Mesothelial cell of epicardium (in vitro differentiated cells): ENCODE measurements at regions not wholly inside any gene's neighbourhood (a gene's known extent, or its start where the extent isn't known, plus 50 kb on each side); places are given as distances from the start of the nearest gene placed in this dataset.

Source experiments
- DNase-seq, 2 experiments: peaks; one replicate each; pipeline ENCODE4 v3.0.0; 2021; ENCODE audit warnings: low spot score in 2 of 2; ENCODE audit not compliant: unreplicated experiment in 2 of 2
- H3K27ac Mint-ChIP-seq: 2 replicates; pipeline ENCODE4 v1.8.0; 2021; ENCODE audit warnings: mixed read lengths
- H3K27me3 Mint-ChIP-seq: 2 replicates; pipeline ENCODE4 v1.8.0; 2021; ENCODE audit warnings: low read depth, mixed read lengths
- H3K36me3 Mint-ChIP-seq: 2 replicates; pipeline ENCODE4 v1.8.0; 2021; ENCODE audit warnings: mixed read lengths
- H3K4me1 Mint-ChIP-seq: 2 replicates; pipeline ENCODE4 v1.8.0; 2021; ENCODE audit warnings: mixed read lengths
- H3K4me3 Mint-ChIP-seq: 2 replicates; pipeline ENCODE4 v1.8.0; 2021; ENCODE audit warnings: mild to moderate bottlenecking, moderate library complexity, mixed read lengths
- H3K9me3 Mint-ChIP-seq: 2 replicates; pipeline ENCODE4 v1.8.0; 2021; ENCODE audit warnings: mixed read lengths
- TF ChIP-seq, protein P1 (sequence below): fragments of 200-600 bp; sonication (generic); IDR thresholded peaks from one replicate; pipeline ENCODE4 v1.5.0; 2021; ENCODE audit warnings: antibody characterized with exemption; ENCODE audit not compliant: unreplicated experiment

DNA sequence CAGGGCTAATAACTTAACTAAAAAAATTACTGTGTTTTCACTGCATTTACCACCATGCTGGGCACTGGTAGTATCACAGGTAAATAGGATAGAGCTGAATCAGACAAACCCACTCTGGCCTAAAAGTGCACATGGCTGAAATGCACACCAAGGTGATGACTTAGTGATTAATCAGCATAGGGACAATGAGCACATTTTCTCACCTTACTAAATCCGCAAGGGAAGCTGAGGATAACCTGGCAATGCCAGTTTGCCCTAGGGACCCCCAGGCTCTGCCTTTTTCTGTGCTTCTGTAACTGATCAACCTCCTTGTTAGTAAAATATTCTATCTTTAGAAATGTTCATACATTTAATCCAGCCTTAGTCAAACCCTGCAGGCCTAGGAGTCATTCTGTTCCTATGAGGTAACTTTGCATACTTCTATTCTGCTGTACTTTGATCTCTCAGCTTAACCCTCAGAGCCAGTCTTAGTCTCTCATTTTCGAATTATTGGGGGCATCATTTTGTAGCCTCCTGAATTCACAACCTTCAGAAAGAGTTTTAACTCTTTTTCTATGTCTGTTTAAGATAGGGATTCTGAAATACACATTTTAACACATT, 562.9 kb upstream of the KCNMB2 start:
- H3K4me3 Mint-ChIP-seq, result no peak overlapping the region
- no peak overlapping the region for H3K27ac Mint-ChIP-seq
- no peaks in the 10 kb centered on the region for H3K27me3 Mint-ChIP-seq
- peaks cover 4% of the 10 kb centered on the region for H3K9me3 Mint-ChIP-seq
- no peaks in the 10 kb centered on the region for H3K36me3 Mint-ChIP-seq
- TF ChIP-seq, protein P1, sequence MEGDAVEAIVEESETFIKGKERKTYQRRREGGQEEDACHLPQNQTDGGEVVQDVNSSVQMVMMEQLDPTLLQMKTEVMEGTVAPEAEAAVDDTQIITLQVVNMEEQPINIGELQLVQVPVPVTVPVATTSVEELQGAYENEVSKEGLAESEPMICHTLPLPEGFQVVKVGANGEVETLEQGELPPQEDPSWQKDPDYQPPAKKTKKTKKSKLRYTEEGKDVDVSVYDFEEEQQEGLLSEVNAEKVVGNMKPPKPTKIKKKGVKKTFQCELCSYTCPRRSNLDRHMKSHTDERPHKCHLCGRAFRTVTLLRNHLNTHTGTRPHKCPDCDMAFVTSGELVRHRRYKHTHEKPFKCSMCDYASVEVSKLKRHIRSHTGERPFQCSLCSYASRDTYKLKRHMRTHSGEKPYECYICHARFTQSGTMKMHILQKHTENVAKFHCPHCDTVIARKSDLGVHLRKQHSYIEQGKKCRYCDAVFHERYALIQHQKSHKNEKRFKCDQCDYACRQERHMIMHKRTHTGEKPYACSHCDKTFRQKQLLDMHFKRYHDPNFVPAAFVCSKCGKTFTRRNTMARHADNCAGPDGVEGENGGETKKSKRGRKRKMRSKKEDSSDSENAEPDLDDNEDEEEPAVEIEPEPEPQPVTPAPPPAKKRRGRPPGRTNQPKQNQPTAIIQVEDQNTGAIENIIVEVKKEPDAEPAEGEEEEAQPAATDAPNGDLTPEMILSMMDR, result no peak
- H3K4me1 Mint-ChIP-seq, result peaks cover 10% of the 10 kb centered on the region
- no peak for DNase-seq

DNA sequence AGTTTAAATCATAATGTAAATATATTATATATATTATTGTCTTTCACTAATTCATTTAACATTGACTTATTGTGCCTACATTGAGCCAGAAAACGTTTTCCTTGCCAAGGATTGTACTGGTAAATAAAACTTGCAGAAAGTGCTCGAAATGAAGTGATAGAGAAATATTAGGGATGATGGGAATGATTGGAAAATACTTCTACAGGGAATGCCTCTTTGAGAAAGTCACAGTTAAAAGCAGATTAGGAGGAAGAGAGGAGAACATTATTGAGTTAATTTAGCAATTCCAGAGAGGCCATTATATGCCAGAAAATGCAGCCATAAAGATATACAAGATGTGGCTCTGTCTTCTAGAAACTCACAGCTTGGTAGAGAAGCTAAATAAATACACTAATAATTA, 560.0 kb upstream of the KCNMB2 start:
- no peak overlapping the region for H3K27ac Mint-ChIP-seq
- peaks cover 3% of the 10 kb centered on the region for H3K9me3 Mint-ChIP-seq
- no peak overlapping the region for H3K4me3 Mint-ChIP-seq
- H3K27me3 Mint-ChIP-seq, result no peaks in the 10 kb centered on the region
- DNase-seq, result no peak
- H3K4me1 Mint-ChIP-seq, result peaks cover 15% of the 10 kb centered on the region
- TF ChIP-seq, protein P1, result no peak
- H3K36me3 Mint-ChIP-seq, result no peaks in the 10 kb centered on the region

DNA sequence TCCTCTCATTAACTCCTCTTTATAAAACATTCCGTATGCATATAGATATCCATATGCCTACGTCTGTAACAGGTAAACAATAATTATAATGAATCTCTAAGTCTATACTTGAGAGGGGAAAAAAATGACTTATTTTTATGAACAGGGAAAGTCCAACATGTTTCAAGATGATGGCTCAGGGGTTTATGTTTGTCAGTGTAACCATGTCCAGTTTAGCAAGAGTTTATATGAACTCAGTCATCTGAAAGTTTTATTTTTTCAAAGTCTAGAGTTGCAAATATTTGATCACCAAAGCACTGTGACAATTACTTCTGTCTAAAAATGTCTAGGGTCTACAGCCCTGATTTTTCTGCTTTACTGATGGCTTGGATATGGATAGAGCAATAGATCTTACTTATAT, 559.4 kb upstream of the KCNMB2 start:
- Mint-ChIP-seq H3K27me3 (no peaks in the 10 kb centered on the region), H3K27ac (no peak overlapping the region), H3K9me3 (no peaks in the 10 kb centered on the region), H3K36me3 (no peaks in the 10 kb centered on the region), H3K4me3 (no peak overlapping the region), H3K4me1 (peaks cover 15% of the 10 kb centered on the region)
- TF ChIP-seq, protein P1, result no peak
- DNase-seq, result no peak

DNA sequence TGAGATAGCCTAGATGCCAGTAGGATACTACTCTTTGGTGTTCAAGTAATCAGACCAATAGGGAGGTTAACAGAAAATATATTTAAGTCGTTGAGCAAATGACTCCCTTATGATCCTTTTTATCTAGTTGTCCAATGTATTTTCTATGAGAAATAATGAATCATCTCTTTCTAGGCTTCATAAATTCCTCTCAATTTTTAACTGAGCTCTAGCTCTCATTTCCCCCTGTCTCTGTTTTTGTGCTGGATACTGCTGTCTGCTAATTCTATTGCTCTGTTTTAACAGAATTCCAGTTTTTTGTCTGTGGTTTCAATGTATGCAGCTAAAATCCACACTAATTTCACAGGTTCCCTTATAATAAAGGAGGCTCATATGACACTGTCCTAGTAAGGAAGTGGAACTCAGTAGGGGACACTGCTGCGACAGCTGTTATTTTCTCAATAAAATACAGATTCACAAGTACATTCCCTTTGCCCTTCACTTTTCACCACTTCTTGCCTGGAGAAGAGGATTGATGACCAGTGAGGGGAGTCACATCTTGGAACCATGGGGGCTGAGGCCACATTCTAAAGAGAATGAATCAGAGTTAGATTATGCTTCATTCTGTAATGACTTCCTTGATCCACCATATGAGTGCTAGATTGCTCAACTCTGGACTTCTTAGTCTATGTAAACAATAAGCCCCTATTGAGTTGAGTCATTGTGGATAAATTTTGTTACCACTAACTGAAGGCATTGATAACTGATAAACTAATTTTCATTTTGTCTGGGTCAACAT, 558.7 kb upstream of the KCNMB2 start:
- TF ChIP-seq, protein P1, result no peak

DNA sequence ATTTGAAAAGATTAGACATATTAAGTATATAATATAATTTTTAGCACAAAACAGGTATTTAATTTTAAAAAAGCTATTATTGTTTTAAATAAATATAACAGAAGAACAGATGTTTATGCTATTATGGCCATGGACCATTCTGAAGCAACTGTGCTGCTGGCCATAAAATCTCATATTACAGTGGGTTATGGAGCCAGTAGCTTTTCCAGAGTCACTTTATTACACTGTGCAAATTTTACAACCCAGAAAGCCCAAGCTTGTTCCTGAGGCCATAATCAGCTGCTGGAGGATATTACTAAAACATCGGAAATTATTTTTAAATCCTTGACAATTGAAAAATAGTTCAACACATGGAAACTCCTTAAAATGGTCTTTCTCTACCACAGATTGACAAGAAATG, 557.3 kb upstream of the KCNMB2 start:
- TF ChIP-seq, protein P1, result no peak
- no peak overlapping the region for H3K27ac Mint-ChIP-seq
- no peaks in the 10 kb centered on the region for H3K27me3 Mint-ChIP-seq
- H3K9me3 Mint-ChIP-seq, result no peaks in the 10 kb centered on the region
- H3K4me3 Mint-ChIP-seq, result no peak overlapping the region
- peaks cover 15% of the 10 kb centered on the region for H3K4me1 Mint-ChIP-seq
- H3K36me3 Mint-ChIP-seq, result no peaks in the 10 kb centered on the region
- no peak for DNase-seq

More for the DNA sequence above, 558.7 kb upstream of the KCNMB2 start:
- Mint-ChIP-seq H3K27me3 (no peaks in the 10 kb centered on the region), H3K27ac (no peak overlapping the region), H3K4me1 (peaks cover 15% of the 10 kb centered on the region), H3K36me3 (no peaks in the 10 kb centered on the region), H3K4me3 (no peak overlapping the region), H3K9me3 (no peaks in the 10 kb centered on the region)
- no peak for DNase-seq
